Activated T-helper 2 cell treated with anti-CD3 and anti-CD28 coated beads, Interferon-gamma antibody, Interleukin-2, Interleukin-4, amounts not matched to agents 10 μg/mL and 5 μg/mL and 100 μg/mL, durations not matched to agents 14 hours and 24 hours and 36 hours (primary cell): ENCODE measurements at regions not wholly inside any gene's neighbourhood (a gene's known extent, or its start where the extent isn't known, plus 50 kb on each side); places are given as distances from the start of the nearest gene placed in this dataset.
"Not testable (repeated sequence)": the region's sequence is repeated elsewhere in the genome, so short reads cannot be mapped to it uniquely, and the experiment has no call there.

Experiments
- DNase-seq: peaks from one replicate; pipeline ENCODE4 v3.0.0; 2021; ENCODE audit warnings: low spot score
- H3K27ac Mint-ChIP-seq: one replicate; pipeline ENCODE4 v1.8.0; 2021; ENCODE audit warnings: mixed read lengths
- H3K27me3 Mint-ChIP-seq: one replicate; pipeline ENCODE4 v1.8.0; 2021; ENCODE audit warnings: low read depth, mixed read lengths
- H3K36me3 Mint-ChIP-seq: one replicate; pipeline ENCODE4 v1.8.0; 2021; ENCODE audit warnings: low read depth, mixed read lengths
- H3K4me1 Mint-ChIP-seq: one replicate; pipeline ENCODE4 v1.8.0; 2021; ENCODE audit warnings: low read depth, mixed read lengths
- H3K4me3 Mint-ChIP-seq: one replicate; pipeline ENCODE4 v1.8.0; 2021; ENCODE audit warnings: low read depth, mild to moderate bottlenecking, moderate library complexity, mixed read lengths
- H3K9me3 Mint-ChIP-seq: one replicate; pipeline ENCODE4 v1.8.0; 2021; ENCODE audit warnings: mixed read lengths
- intact Hi-C: fragments of 100-400 bp; cut with micrococcal nuclease; formaldehyde crosslinking; loops from one replicate; pipeline ENCODE4 v1.15.1; 2023

- intact Hi-C loops, H3K4me3 Mint-ChIP-seq, H3K36me3 Mint-ChIP-seq: not testable (repeated sequence)
Measured at GRCh38 chr10:4597898-4598297, 228.1 kb upstream of the AKR1E2 start.

GRCh38 chr10:4596951-4597350 lies 229.1 kb upstream of the AKR1E2 start:
- H3K4me3 Mint-ChIP-seq = no peak overlapping the region
- no peaks in the 10 kb centered on the region for H3K4me1 Mint-ChIP-seq
- no peaks in the 10 kb centered on the region for H3K9me3 Mint-ChIP-seq
- no peak for DNase-seq
- intact Hi-C loops = no loop called here
- no peaks in the 10 kb centered on the region for H3K36me3 Mint-ChIP-seq
- H3K27ac Mint-ChIP-seq = no peak overlapping the region
- H3K27me3 Mint-ChIP-seq = no peaks in the 10 kb centered on the region

More at GRCh38 chr10:4597898-4598297, 228.1 kb upstream of the AKR1E2 start:
- not testable (repeated sequence) for H3K4me1 Mint-ChIP-seq, H3K27ac Mint-ChIP-seq, DNase-seq, H3K9me3 Mint-ChIP-seq, H3K27me3 Mint-ChIP-seq

DNA sequence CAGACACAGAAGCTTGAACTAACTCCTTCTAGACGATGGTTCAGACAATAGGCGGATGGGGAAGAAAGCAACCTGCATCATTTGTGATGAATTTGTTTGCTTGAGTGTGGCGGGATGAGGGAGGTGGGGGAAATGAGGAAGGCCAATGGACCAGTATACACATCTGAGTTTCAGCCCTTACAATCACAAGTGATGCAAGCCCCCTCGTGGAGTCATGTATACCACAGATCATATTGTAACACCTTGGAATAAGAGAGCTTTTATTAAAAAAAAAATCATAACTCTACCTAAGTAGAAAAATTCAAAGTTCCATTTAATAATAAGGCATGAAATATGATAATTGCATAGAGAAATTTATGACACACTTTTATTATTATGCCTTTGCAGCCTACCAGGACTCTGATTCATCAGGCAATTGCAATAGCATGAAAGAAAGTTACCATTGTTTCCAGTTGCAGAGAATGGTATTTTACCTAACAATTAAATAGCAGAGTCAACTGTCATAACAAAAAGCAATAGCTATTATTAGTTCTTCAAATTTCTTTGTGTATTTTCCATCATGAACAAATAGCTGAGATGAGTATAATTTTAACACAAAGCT lies 230.2 kb upstream of the AKR1E2 start:
- Mint-ChIP-seq H3K4me3 (no peak overlapping the region), H3K4me1 (no peaks in the 10 kb centered on the region), H3K9me3 (no peaks in the 10 kb centered on the region)

GRCh38 chr10:4590807-4591206 lies 235.2 kb upstream of the AKR1E2 start:
- intact Hi-C loops = no loop called here
- Mint-ChIP-seq H3K4me3 (no peak overlapping the region), H3K4me1 (no peaks in the 10 kb centered on the region), H3K27me3 (peaks cover 6% of the 10 kb centered on the region), H3K36me3 (no peaks in the 10 kb centered on the region), H3K27ac (no peak overlapping the region), H3K9me3 (no peaks in the 10 kb centered on the region)
- no peak for DNase-seq

More for the DNA sequence above, 230.2 kb upstream of the AKR1E2 start:
- Mint-ChIP-seq H3K36me3 (no peaks in the 10 kb centered on the region), H3K27ac (no peak overlapping the region), H3K27me3 (no peaks in the 10 kb centered on the region)
- intact Hi-C loops = no loop called here
- DNase-seq = no peak

- DNase-seq = no peak
- no peaks in the 10 kb centered on the region for H3K4me1 Mint-ChIP-seq
- peaks cover 10% of the 10 kb centered on the region for H3K27me3 Mint-ChIP-seq
- H3K9me3 Mint-ChIP-seq = no peaks in the 10 kb centered on the region
- intact Hi-C loops = no loop called here
- H3K27ac Mint-ChIP-seq = no peak overlapping the region
- H3K4me3 Mint-ChIP-seq = no peak overlapping the region
- no peaks in the 10 kb centered on the region for H3K36me3 Mint-ChIP-seq
Measured at GRCh38 chr10:4588824-4589223, 237.2 kb upstream of the AKR1E2 start.

- no peak for DNase-seq
- Mint-ChIP-seq H3K9me3 (no peaks in the 10 kb centered on the region), H3K4me3 (no peak overlapping the region), H3K27me3 (peaks cover 17% of the 10 kb centered on the region), H3K36me3 (no peaks in the 10 kb centered on the region), H3K4me1 (no peaks in the 10 kb centered on the region), H3K27ac (no peak overlapping the region)
- intact Hi-C loops = no loop called here
Measured at GRCh38 chr10:4587466-4587865, 238.5 kb upstream of the AKR1E2 start.

GRCh38 chr10:4586776-4587175 lies 239.2 kb upstream of the AKR1E2 start:
- no peak overlapping the region for H3K4me3 Mint-ChIP-seq
- H3K27me3 Mint-ChIP-seq = peaks cover 17% of the 10 kb centered on the region
- H3K36me3 Mint-ChIP-seq = no peaks in the 10 kb centered on the region
- no peak for DNase-seq
- H3K9me3 Mint-ChIP-seq = no peaks in the 10 kb centered on the region
- H3K27ac Mint-ChIP-seq = no peak overlapping the region
- intact Hi-C loops = no loop called here
- no peaks in the 10 kb centered on the region for H3K4me1 Mint-ChIP-seq

- H3K36me3 Mint-ChIP-seq = no peaks in the 10 kb centered on the region
- no peak overlapping the region for H3K4me3 Mint-ChIP-seq
- H3K27ac Mint-ChIP-seq = no peak overlapping the region
- H3K9me3 Mint-ChIP-seq = no peaks in the 10 kb centered on the region
- intact Hi-C loops = no loop called here
- DNase-seq = no peak
- H3K4me1 Mint-ChIP-seq = no peaks in the 10 kb centered on the region
- peaks cover 11% of the 10 kb centered on the region for H3K27me3 Mint-ChIP-seq
Measured at GRCh38 chr10:4581929-4582328, 244.1 kb upstream of the AKR1E2 start.

GRCh38 chr10:4579844-4580243 lies 246.2 kb upstream of the AKR1E2 start:
- H3K4me3 Mint-ChIP-seq = no peak overlapping the region

GRCh38 chr10:4576206-4576605 lies 249.8 kb upstream of the AKR1E2 start:
- peaks cover 12% of the 10 kb centered on the region for H3K27me3 Mint-ChIP-seq
- H3K4me3 Mint-ChIP-seq = no peak overlapping the region
- intact Hi-C loops = no loop called here
- no peak overlapping the region for H3K27ac Mint-ChIP-seq
- no peaks in the 10 kb centered on the region for H3K4me1 Mint-ChIP-seq
- no peaks in the 10 kb centered on the region for H3K9me3 Mint-ChIP-seq
- no peaks in the 10 kb centered on the region for H3K36me3 Mint-ChIP-seq
- DNase-seq = no peak

More at GRCh38 chr10:4579844-4580243, 246.2 kb upstream of the AKR1E2 start:
- Mint-ChIP-seq H3K4me1 (no peaks in the 10 kb centered on the region), H3K27me3 (peaks cover 19% of the 10 kb centered on the region), H3K27ac (no peak overlapping the region), H3K36me3 (no peaks in the 10 kb centered on the region), H3K9me3 (no peaks in the 10 kb centered on the region)
- intact Hi-C loops = no loop called here
- DNase-seq = no peak

GRCh38 chr10:4569151-4569550 lies 256.9 kb upstream of the AKR1E2 start:
- no peak overlapping the region for H3K27ac Mint-ChIP-seq
- no peak for DNase-seq
- H3K9me3 Mint-ChIP-seq = no peaks in the 10 kb centered on the region
- intact Hi-C loops = no loop called here
- H3K27me3 Mint-ChIP-seq = peaks cover 2% of the 10 kb centered on the region
- no peak overlapping the region for H3K4me3 Mint-ChIP-seq
- no peaks in the 10 kb centered on the region for H3K36me3 Mint-ChIP-seq
- no peaks in the 10 kb centered on the region for H3K4me1 Mint-ChIP-seq

- no peaks in the 10 kb centered on the region for H3K9me3 Mint-ChIP-seq
- H3K36me3 Mint-ChIP-seq = no peaks in the 10 kb centered on the region
- no peak for DNase-seq
- H3K27me3 Mint-ChIP-seq = peaks cover 3% of the 10 kb centered on the region
- intact Hi-C loops = no loop called here
- no peaks in the 10 kb centered on the region for H3K4me1 Mint-ChIP-seq
- no peak overlapping the region for H3K27ac Mint-ChIP-seq
- no peak overlapping the region for H3K4me3 Mint-ChIP-seq
Measured at GRCh38 chr10:4568731-4569130, 257.3 kb upstream of the AKR1E2 start.

DNA sequence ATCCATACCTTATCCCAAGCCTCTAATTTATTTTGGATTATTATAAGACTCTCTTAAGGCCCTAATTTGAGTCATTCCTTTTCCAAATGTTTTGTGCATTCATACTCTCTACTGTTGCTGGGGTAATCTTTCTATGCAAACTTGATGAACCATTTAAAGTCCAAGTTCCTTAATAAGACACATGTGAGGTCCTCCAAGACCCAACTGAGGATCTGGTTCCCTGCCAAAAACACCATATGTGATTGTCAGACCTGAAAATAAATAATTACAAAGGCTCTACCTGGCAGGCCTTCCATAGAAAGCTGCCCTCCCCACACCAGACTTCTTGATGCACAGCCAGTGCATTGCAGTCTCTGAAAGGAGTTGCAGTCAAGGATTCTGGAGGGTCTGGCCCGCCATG lies 257.9 kb upstream of the AKR1E2 start:
- Mint-ChIP-seq H3K27ac (no peak overlapping the region), H3K4me3 (no peak overlapping the region), H3K4me1 (no peaks in the 10 kb centered on the region), H3K9me3 (no peaks in the 10 kb centered on the region), H3K36me3 (no peaks in the 10 kb centered on the region), H3K27me3 (peaks cover 5% of the 10 kb centered on the region)
- intact Hi-C loops = no loop called here
- DNase-seq = no peak

GRCh38 chr10:4567637-4568036 lies 258.4 kb upstream of the AKR1E2 start:
- H3K4me3 Mint-ChIP-seq = no peak overlapping the region
- H3K27ac Mint-ChIP-seq = no peak overlapping the region
- no peaks in the 10 kb centered on the region for H3K9me3 Mint-ChIP-seq
- no peaks in the 10 kb centered on the region for H3K36me3 Mint-ChIP-seq
- H3K4me1 Mint-ChIP-seq = no peaks in the 10 kb centered on the region
- peaks cover 5% of the 10 kb centered on the region for H3K27me3 Mint-ChIP-seq
- DNase-seq = no peak
- intact Hi-C loops = no loop called here
